ENCODE measurements at regions not wholly inside any gene's neighbourhood (a gene's known extent, or its start where the extent isn't known, plus 50 kb on each side); places are given as distances from the start of the nearest gene placed in this dataset.
A peak's percentile ranks its signal among the peaks of the same experiment; 100 is the strongest.
"Not testable (repeated sequence)": the region's sequence is repeated elsewhere in the genome, so short reads cannot be mapped to it uniquely, and the experiment has no call there.

DNA sequence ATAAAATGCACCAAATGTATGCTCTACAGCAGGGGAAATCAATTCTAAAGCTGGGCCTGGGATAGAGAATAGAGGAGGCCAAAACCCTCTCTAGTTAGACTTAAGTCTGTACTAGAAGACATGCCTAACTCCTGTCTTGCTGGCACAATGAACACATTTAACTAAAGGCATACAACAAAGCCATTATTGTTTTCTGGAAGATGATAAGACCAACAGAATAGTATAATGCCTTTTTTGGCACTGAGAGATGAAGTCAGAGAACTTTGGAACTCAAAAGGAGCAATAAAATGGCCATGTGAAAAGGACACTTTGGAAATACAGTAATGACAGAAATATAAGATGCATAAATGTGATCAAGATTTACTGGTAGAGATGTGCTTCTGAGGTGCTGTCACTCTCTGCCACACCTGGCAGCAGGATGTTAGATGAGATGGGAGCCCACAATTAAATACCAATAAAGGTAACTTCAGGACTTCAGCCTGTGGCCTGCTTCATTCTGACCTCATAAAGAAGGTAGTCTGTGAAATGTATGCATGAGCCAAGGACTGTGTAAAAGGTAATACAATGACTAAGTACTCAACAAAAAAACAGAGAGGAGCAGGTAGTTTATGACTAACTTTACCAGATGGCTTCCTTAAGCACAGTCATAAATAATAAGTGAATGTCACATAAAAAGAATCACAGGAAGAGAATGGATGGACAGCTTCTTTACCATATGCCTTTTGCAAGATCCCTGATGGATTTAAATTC is 333.4 kb downstream of the BCKDHB start:
- no peak for DNase-seq

DNA sequence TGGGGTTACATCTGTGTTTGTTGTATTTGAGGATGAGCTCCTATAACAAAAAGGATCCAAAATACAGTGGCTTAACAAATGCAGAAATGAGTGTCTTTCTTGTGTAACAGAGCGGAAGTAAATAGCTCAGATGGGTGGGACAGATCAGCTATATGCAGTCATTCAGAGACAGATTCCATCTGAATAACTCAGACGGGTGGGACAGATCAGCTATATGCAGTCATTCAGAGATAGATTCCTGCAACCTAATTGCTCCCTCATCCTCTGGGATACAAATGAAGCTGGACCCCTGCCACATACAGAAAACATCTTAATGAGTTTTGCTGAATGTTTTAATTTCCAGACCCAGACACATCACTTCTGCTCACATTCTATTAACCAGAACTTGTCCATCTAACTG is 332.3 kb downstream of the BCKDHB start:
- peak; percentile 27 for DNase-seq

DNA sequence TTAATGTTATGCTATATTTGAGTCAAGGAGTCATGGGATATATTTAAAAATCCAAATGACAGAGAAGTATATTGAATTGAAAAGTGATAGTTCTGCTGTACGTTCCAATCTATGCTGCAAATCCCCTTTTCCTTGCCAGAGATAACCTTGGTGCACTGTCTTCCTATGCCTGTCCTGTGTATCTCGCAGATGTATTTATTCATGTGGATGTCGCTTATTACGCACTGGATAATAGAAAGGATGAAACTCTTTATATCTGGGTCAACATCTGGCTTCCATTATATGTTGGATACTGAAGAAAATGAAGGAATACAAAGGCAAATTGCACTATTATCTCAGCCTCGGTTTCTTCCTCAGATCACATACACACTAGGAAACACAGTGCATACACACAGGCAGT is 331.3 kb downstream of the BCKDHB start:
- DNase-seq, result no peak

DNA sequence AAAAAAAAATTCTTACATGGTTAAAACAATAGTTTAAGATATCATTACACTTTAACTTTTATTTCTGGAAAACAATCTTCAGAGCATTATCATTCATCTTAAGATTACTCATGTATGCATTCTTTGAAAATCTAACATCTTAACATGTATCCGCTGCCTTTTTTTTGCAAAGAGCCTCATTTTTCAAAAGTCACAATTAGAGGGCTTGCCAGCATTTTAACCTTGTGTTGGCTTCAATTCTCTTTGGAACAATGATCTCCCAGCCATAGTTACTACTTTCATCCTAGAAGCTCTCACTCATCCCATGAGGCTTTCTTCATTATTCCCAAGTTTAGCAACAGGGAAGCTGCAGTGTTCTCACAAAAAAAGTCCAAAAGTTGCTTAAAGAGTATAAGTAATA is 330.8 kb downstream of the BCKDHB start:
- no peak for DNase-seq

DNA sequence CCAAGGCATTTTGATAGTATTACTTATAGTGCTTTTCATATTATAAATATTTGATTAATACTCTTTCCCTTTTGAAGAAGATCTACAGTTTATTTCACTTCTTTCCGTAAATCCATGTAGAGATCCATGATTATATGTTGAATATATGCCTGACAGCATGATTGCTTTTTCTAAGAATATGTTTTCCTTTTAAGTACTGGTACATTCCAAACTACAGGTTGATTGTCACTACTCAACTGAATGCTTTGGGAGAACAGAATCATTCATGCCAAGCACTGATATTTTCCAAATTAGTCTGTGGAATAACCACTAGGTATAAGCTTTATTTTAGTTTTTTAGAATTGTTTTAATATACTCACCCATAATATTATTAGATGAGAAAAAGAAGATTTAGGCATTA is 330.2 kb downstream of the BCKDHB start:
- DNase-seq, result no peak

DNA sequence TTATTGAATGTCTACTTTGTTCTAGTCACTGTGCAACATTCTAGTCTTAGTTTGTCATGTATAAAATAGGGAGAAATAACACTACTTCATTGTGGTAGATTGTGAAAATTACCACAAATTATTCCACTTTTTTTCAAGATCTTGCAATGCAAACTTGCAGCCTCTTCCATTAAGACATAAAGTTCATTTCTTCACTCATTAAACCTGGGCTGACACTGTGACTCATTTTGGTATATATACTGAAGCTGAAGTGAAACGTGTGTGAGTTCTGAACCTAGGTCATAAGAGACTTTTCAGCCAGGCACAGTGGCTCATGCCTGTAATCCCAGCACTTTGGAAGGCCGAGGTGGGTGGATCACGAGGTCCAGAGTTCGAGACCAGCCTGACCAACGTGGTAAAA is 329.0 kb downstream of the BCKDHB start:
- no peak for DNase-seq

DNA sequence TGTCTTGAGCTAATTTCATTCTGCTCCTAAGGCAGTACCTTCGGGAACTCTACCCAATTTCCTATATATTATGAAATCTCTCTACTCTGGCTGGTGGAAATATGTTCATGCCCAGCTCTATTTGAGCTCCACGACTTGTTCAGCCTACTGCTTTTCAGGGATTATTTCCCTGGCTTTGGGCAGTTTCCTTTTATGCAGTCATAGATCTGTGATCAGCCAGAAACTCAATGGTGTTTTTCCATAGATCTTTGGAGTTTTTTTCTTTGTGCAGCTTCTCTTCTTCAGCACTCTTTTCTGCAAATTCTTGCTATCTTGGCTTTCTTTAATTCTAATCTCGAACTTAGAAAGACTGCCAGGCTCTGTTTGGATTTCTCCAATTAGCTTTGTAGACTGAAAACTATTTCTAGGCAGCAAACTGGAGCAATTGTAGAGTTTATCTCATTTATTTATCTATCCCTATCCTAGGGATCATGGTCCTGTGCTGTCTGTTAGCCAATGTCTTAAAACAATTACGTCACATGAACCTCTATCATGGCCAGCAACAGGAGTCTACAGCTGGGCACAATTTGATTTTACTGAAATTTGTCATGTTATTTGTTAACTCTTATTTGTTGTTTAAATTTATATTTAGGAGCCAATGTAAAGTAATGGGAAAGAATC is 328.4 kb downstream of the BCKDHB start:
- DNase-seq, result no peak

DNA sequence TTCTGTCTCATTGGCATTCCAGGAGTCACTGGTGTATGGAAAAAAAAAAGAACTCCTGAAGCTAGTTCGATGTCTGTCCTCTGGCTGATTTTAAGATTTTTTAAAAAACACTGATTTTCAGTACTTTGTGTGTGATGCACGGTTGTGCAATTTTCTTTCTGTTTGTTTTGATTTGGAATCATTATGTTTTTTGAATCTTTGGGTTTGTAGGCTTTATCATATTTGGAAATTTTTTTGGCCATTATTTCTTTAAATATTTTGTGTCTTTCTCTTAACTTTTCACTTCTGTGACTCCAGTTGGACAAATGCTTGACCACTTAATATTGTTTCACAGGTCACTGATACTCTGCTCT is 327.2 kb downstream of the BCKDHB start:
- no peak for DNase-seq

DNA sequence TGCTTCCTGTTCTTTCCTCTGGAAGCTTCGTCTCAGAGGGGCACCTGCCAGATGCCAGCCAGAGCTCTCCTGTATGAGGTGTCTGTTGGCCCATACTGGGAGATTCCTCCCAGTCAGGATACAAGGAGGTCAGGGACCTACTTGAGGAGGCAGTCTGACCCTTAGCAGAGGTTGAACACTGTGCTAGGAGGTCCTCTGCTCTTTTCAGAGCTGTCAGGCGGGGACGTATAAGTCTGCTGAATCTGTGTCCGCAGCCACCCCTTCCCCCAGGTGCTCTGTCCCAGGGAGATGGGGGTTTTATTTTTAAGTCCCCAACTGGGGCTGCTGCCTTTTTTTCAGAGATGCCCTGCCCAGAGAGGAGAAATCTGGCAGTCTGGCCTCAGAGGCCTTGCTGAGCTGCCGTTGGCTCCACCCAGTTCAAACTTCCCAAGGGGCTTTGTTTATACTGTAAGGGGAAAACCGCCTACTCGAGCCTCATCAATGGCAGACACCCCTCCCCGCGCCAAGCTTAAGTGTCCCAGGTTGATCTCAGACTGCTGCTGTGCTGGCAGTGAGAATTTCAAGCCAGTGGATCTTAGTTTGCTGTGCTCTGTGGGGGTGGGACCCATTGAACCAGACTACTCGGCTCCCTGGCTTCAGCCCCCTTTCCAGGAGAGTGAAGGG is 326.7 kb downstream of the BCKDHB start:
- no peak for DNase-seq

DNA sequence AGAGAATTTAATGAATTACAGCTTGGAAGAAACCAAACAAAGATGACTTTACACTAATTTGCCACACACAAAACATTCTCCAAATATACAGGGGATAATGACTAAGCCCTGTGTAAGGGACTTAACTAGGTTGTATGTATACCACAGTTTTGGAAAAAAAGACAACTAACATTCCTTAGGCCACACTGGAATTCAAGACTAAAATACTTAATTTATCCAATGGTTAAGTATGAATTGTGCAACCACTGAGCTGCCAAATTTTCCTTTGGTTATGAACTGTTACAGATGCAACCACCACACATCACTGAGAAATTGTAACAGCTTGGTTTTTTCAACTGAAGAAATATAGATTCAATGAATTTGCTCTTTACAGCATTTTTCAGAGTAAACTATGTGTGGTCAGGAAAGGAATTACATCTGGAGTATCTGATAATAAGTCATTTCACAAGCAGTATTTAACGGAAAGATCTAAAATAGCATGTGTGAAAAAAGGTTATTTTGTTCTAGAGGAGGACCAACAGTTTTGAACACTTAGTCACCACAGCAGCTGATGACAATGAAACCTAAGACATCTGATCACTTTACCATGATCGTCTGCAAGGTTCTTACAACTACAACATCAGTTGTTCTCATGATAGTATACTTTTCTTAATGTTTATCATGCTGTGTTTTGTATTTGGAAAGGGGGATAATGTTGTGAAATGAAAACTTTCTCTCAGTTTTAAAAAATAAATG is 318.8 kb downstream of the BCKDHB start:
- no peak for DNase-seq

DNA sequence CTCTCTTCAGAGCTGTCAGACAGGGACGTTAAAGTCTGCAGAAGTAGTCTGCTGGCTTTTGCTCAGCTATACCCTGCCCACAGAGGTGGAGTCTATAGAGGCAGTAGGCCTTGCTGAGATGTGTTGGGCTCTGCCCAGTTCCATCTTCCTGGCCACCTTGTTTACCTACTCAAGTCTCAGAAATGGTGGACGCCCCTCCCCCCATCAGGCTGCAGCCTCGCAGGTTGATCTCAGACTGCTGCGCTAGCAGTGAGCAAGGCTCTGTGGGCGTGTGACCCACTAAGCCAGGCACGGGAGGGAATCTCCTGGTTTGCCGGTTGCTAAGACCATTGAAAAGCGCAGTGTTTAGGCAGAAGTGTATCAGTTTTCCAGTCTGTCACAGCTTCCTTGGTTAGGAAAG is 305.0 kb downstream of the BCKDHB start:
- no peak for DNase-seq

DNA sequence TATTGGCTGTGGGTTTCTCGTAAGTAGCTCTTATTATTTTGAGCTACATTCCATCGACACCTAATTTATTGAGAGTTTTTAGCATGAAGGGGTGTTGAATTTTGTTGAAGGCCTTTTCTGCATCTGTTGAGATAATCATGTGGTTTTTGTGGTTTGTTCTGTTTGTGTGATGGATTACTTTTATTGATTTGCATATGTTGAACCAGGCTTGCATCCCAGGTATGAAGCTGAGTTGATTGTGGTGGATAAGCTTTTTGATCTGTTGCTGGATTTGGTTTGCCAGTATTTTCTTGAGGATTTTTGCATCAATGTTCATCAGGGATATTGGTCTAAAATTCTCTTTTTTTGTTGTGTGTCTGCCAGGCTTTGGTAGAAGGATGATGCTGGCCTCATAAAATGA is 301.5 kb downstream of the BCKDHB start:
- DNase-seq, result not testable (repeated sequence)

DNA sequence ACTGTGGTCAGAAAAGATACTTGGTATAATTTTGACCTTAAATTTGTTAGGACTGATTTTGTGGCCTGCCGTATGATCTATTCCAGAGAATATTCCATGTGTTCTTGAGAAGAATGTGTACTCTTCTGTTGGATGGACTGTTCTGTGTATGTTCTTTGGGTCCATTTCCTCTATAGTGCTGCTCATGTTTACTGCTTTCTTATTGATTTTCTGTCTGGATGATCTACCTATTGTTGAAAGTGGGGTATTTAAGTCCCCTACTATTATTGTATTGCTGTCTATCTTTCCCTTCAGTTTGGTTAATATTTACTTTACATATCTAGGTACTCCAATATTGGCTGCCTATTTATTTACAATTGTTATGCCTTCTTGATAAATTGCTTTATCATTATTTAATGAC is 298.4 kb downstream of the BCKDHB start:
- DNase-seq, result no peak

DNA sequence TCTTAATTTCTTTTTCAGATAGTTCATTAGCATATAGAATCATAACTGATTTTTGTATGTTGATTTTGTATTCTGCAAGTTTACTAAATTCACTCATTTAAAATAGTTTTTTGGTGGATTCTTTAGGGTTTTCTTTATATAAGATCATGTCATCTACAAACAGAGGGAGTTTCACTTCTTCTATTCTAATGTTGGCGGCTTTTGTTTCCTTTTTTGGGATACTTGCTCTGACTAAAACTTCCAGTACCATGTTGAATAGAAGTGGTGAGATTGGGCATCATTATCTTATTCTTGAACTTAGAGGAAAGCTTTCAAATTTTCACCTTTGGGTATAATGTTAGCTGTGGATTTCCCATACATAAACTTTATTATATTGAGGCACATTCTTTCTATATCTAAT is 296.9 kb downstream of the BCKDHB start:
- no peak for DNase-seq

DNA sequence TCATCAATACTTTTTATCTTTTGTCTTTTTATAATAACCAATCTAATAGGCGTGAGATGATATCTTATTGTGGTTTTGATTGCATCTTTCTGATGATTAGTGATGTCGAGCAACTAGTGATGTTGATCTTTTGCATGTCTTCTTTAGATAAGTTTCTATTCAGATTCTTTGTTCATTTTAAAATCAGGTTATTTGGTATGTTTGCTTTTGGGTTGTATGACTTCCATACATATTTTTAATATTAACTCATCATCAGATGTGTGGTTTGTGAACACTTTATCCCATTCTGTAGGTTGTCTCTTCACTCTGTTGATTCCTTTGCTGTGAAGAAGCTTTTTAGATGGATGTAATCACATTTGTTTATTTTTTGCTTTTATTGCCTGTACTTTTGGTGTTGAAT is 295.8 kb downstream of the BCKDHB start:
- no peak for DNase-seq

All from T1000 (cell line).